Esophagus muscularis mucosa (tissue), 4 donors: ENCODE measurements at regions not wholly inside any gene's neighbourhood (a gene's known extent, or its start where the extent isn't known, plus 50 kb on each side); places are given as distances from the start of the nearest gene placed in this dataset.

Experiments
- DNase-seq: peaks from one replicate; pipeline ENCODE4 v3.0.0-alpha.2; 2017; ENCODE audit errors: extremely low spot score
- H3K27ac ChIP-seq, 4 donors: fragments of 200-600 bp; sonication (generic); replicated peaks in 1 of 4; 1 replicate in 3 of 4; 2 replicates in 1 of 4; pipeline ENCODE4 v1.5.1; 2016 to 2019; ENCODE audit warnings: mild to moderate bottlenecking in 1 of 4
- H3K27me3 ChIP-seq, 4 donors: fragments of 200-600 bp; sonication (generic); one replicate each; pipeline versions ENCODE4 v1.5.1 to v1.6.0; 2016 to 2019
- H3K36me3 ChIP-seq, 4 donors: fragments of 200-600 bp; sonication (generic); one replicate each; pipeline ENCODE4 v1.5.1; 2016 to 2019
- H3K4me1 ChIP-seq, 4 donors: fragments of 200-600 bp; sonication (generic); one replicate each; pipeline ENCODE4 v1.5.1; 2016 to 2019
- H3K4me3 ChIP-seq, 4 donors: fragments of 200-600 bp; sonication (generic); 1 replicate in 2 of 4; 2 replicates in 2 of 4; pipeline ENCODE4 v1.5.1; 2016 to 2019; ENCODE audit warnings: mild to moderate bottlenecking in 4 of 4, moderate library complexity in 1 of 4
- H3K9me3 ChIP-seq, 4 donors: fragments of 200-600 bp; sonication (generic); 1 replicate in 3 of 4; 2 replicates in 1 of 4; pipeline ENCODE4 v1.5.1; 2016 to 2019
- EP300 ChIP-seq: sonication (generic); formaldehyde crosslinking; IDR thresholded peaks from one replicate; pipeline ENCODE4 v1.6.1; 2017; ENCODE audit warnings: antibody characterized with exemption
- POLR2A ChIP-seq: fragments of 450-650 bp; IDR thresholded peaks from one replicate; pipeline ENCODE4 v1.6.1; 2017; ENCODE audit warnings: antibody characterized with exemption, moderate library complexity, mild to moderate bottlenecking, low read depth
- POLR2AphosphoS5 ChIP-seq, 2 donors: sonication (generic); formaldehyde crosslinking; IDR thresholded peaks; one replicate each; pipeline ENCODE4 v1.6.1; 2017; ENCODE audit warnings: antibody characterized with exemption in 2 of 2
- WGBS: methylation state at CpG from one replicate; pipeline ENCODE4 v1.1.5; 2018; 5-methylcytosine and 5-hydroxymethylcytosine counted together
- intact Hi-C: fragments of 100-400 bp; cut with DNase I; formaldehyde crosslinking; loops from one replicate; pipeline ENCODE4 v1.15.1; 2023
- TF ChIP-seq, protein P1 (sequence below), 3 experiments: fragments of 200-600 bp in 2 of 3; fragments of 450-650 bp in 1 of 3; sonication (generic) in 2 of 3; IDR thresholded peaks; one replicate each; pipeline ENCODE4 v1.5.1; 2017 to 2019; ENCODE audit warnings: antibody characterized with exemption in 3 of 3, mild to moderate bottlenecking in 2 of 3, moderate library complexity in 1 of 3

DNA sequence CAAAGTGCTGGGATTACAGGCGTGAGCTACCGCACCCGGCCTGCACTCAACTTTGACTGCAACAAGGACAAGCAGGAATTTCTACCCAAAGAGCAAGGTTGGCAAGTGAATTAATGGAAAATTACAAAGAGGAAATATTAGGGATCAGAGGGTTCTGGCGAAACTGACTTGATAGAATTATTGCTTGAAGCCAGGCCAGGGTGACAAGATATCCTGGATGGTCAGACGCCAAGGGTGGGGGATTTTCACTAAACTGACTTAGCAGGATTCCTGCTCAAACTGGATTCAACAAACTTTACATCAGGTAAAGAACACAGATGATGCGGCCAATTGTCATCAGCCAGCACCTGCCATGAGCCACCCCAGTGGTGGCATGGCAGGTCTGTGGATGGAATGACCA lies 603.6 kb upstream of the MGMT start:
- H3K36me3 ChIP-seq: no peaks in the 10 kb centered on the region
- intact Hi-C loops: loop anchor here (5.0 kb wide), 1 partner anchor 231 kb away; no protein-coding TSS in a partner anchor
- no peak overlapping the region for H3K4me3 ChIP-seq
- H3K27me3 ChIP-seq: no peaks in the 10 kb centered on the region
- 92% methylated on average over 6 of the region's 6 CpGs for WGBS
- H3K4me1 ChIP-seq: peaks cover 0 to 4% (median 0%) of the 10 kb centered on the region in 4 donors
- TF ChIP-seq POLR2AphosphoS5 (IDR thresholded peaks at IDR 0.05) (no peak), POLR2A (no peak), EP300 (no peak)
- TF ChIP-seq, protein P1, sequence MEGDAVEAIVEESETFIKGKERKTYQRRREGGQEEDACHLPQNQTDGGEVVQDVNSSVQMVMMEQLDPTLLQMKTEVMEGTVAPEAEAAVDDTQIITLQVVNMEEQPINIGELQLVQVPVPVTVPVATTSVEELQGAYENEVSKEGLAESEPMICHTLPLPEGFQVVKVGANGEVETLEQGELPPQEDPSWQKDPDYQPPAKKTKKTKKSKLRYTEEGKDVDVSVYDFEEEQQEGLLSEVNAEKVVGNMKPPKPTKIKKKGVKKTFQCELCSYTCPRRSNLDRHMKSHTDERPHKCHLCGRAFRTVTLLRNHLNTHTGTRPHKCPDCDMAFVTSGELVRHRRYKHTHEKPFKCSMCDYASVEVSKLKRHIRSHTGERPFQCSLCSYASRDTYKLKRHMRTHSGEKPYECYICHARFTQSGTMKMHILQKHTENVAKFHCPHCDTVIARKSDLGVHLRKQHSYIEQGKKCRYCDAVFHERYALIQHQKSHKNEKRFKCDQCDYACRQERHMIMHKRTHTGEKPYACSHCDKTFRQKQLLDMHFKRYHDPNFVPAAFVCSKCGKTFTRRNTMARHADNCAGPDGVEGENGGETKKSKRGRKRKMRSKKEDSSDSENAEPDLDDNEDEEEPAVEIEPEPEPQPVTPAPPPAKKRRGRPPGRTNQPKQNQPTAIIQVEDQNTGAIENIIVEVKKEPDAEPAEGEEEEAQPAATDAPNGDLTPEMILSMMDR (IDR thresholded peaks at IDR 0.05): no peak
- peak; percentile 47 for DNase-seq
- H3K9me3 ChIP-seq: no peaks in the 10 kb centered on the region
- no peak overlapping the region for H3K27ac ChIP-seq

DNA sequence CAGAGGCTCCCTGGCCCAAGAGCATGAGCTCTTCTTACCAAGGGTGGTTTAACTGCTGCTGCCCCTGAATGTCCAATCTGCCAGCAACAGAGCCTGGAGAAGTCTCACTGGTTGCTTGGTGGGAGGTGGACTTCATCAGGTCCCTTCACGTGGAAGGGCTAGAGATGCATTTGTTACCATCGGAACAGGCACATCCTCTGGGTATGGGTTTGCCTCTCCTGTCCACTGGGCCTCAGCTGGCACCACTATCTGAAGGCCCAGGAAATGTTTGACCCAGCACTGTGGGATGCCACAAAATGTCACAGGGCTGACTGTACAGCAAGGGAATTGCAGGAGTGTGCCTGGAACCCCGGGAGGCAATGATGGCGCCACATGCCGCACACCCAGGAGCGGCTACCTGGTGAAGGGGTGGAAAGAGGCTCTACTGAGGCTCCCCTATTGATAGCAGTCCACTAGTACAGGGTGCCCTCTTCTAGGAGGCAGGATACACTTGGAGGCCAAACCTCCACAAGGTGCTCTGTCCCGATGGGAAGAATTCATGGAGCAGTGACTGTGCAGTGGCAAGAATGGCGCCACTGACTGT lies 603.1 kb upstream of the MGMT start:
- intact Hi-C loops: loop anchor here (5.0 kb wide), 1 partner anchor 232 kb away; no protein-coding TSS in a partner anchor
- no peaks in the 10 kb centered on the region for H3K9me3 ChIP-seq
- no peaks in the 10 kb centered on the region for H3K36me3 ChIP-seq
- no peak overlapping the region for H3K4me3 ChIP-seq
- peaks cover 0 to 3% (median under 1%) of the 10 kb centered on the region in 4 donors for H3K4me1 ChIP-seq
- H3K27ac ChIP-seq: no peak overlapping the region
- peak; percentile 62 for DNase-seq
- no peak for TF ChIP-seq POLR2AphosphoS5 (IDR thresholded peaks at IDR 0.05)
- no peak for TF ChIP-seq POLR2A
- TF ChIP-seq, protein P1 (IDR thresholded peaks at IDR 0.05): no peak
- TF ChIP-seq EP300: no peak
- WGBS: 96% methylated on average over 8 of the region's 8 CpGs
- H3K27me3 ChIP-seq: no peaks in the 10 kb centered on the region

DNA sequence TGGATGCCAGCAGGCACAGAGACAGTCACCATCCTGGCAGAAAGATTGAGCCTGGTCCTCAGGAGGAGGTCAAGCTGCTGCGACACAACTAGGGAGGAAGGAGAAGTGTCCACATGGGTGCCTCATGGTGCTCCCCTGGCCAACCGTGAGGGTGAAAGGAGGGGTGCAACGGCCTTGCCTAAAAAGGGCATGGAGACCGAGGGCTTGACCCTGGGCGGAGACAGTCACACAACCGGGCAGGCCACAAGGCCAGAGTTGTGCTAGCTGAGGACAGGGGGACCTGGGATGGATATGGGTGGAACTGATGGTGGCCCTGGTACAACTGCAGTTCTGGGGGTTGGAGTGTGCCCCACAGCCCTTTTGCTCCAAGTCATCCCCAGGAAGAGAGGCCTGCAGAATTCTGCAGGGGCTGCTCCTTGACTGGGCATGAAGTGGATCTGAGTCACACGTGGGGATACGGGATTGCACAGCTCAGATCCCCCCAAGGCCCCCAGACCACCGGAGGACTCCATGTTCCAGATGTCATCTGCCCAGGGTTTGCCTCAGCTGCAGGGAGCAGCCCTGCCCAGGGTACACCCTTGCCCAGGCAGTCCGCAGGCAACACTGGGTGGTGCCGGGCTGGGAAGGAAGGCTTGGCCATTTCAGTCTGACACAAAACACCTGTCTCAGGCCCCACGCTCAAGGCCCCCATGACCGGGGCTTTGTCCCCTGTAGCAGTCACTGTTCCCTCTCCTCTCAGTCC lies 602.3 kb upstream of the MGMT start:
- Histone ChIP-seq H3K36me3 (no peaks in the 10 kb centered on the region), H3K4me1 (peaks cover 0 to 6% (median 0%) of the 10 kb centered on the region in 4 donors), H3K4me3 (no peak overlapping the region), H3K27me3 (no peaks in the 10 kb centered on the region), H3K27ac (no peak overlapping the region), H3K9me3 (no peaks in the 10 kb centered on the region)
- DNase-seq: peak; percentile 80
- 97% methylated on average over 8 of the region's 13 CpGs for WGBS
- intact Hi-C loops: loop anchor here (5.0 kb wide), 1 partner anchor 232 kb away; no protein-coding TSS in a partner anchor
- no peak for TF ChIP-seq EP300
- no peak for TF ChIP-seq POLR2AphosphoS5 (IDR thresholded peaks at IDR 0.05)

DNA sequence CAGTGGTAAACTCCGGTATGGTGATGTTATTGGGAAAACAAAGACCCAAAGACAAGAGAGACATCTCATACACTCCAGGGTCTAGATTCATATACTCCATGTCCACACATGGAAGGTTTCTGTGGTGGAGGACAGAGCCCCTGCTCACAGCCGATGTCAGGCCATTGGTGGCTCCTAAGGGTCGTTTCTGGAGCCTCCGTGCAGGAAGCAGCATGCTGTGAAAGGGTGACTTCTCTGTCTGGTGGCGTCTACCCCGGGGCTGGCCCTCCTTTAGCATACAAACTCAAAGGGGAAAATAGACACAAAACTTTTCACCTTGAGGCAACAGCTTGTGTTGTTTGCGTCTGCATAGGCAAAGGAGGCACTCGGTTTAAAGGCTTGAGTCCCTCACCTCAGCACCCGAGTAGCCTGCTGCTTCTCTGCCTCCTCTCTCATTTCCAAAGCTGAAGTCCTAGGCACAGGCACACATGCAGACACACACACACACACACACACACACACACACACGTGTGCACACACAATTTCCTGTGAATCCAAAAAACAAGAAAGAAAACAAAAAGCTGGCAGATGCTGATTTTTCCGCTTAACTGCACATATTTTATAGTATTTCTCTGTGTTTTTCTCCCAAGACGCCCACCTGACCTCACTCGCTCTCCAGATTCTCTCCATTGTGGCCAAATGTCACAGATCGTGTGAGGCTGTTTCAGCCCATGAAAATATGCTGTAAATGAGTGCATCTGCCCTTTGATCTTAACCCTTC lies 601.4 kb upstream of the MGMT start:
- H3K36me3 ChIP-seq: no peaks in the 10 kb centered on the region
- H3K9me3 ChIP-seq: no peaks in the 10 kb centered on the region
- H3K4me1 ChIP-seq: peaks cover 0 to 6% (median 0%) of the 10 kb centered on the region in 4 donors
- DNase-seq: peak; percentile 70
- TF ChIP-seq POLR2AphosphoS5 (IDR thresholded peaks at IDR 0.05): no peak
- no peak for TF ChIP-seq EP300
- TF ChIP-seq POLR2A: no peak
- TF ChIP-seq, protein P1 (IDR thresholded peaks at IDR 0.05): no peak
- no peak overlapping the region for H3K4me3 ChIP-seq
- H3K27ac ChIP-seq: no peak overlapping the region
- WGBS: 85% methylated on average over 14 of the region's 14 CpGs
- H3K27me3 ChIP-seq: no peaks in the 10 kb centered on the region
- intact Hi-C loops: no loop called here

DNA sequence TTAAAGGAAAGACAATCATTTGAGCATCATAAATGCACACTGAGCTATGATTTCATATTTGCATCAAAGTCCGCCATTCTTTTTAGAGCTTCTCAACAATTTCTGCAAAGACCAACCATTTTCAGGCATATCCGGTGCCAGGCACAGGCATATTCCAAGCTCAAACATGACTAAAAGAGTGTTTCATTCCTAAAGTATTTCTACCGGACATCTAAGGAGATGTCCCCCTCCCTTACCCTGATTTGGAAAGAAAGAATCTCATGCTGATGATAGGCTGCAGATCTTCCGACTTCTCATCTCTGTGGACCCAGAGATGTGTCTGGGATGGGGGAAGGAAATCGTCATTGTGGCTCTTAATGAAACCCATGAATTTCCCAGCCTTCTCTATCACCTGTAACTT lies 600.5 kb upstream of the MGMT start:
- Histone ChIP-seq H3K9me3 (no peaks in the 10 kb centered on the region), H3K27ac (no peak overlapping the region), H3K4me3 (no peak overlapping the region), H3K27me3 (no peaks in the 10 kb centered on the region), H3K4me1 (peaks cover 0 to 6% (median 0%) of the 10 kb centered on the region in 4 donors), H3K36me3 (no peaks in the 10 kb centered on the region)
- WGBS: 71% methylated on average over 5 of the region's 5 CpGs
- no peak for DNase-seq
- intact Hi-C loops: no loop called here
- TF ChIP-seq, protein P1 (IDR thresholded peaks at IDR 0.05): no peak
- no peak for TF ChIP-seq POLR2AphosphoS5 (IDR thresholded peaks at IDR 0.05)
- no peak for TF ChIP-seq POLR2A
- TF ChIP-seq EP300: no peak
